K562 (cell line): ENCODE measurements at regions not wholly inside any gene's neighbourhood (a gene's known extent, or its start where the extent isn't known, plus 50 kb on each side); places are given as distances from the start of the nearest gene placed in this dataset.

Experiments used
- ATAC-seq: fragments of 200-7000 bp; cut with Tn5 transposase; 3 replicates; pipeline ENCODE4 v1.9.1; 2020; ENCODE audit warnings: moderate library complexity
- BruUV-seq: library from RNA; stranded (reverse); fragments of 400-500 nt; replicated peaks from 2 replicates; lab custom pipeline; 2021; lab: Mats Ljungman, UMichigan
- CTCF ChIA-PET: fragments of 300-600 bp; formaldehyde crosslinking; extraction: SDS; loops from one replicate; lab custom pipeline; 2021; ENCODE audit warnings: low intra/inter-chr PET ratio; lab: Yijun Ruan, JAX
- POLR2A ChIA-PET: fragments of 300-600, 350-650 bp; sonication (Branson Sonifier 250); formaldehyde crosslinking; extraction: SDS; loops from one replicate; lab custom pipeline; 2021; ENCODE audit warnings: antibody characterized with exemption, inconsistent platforms; lab: Yijun Ruan, JAX
- DNase-seq, 4 experiments: peaks; one replicate each; pipeline versions ENCODE4 v3.0.0 to v3.0.0-alpha.2; 2011 to 2018; ENCODE audit warnings: low spot score in 3 of 4, mixed read lengths in 3 of 4; ENCODE audit errors: extremely low read depth in 1 of 4
- FAIRE-seq: peaks from 2 replicates; lab custom pipeline; 2011; peaks lifted over from hg19 to GRCh38; lab: Jason Lieb, UNC
- H2AFZ ChIP-seq: 2 replicates; pipeline ENCODE4 v1.6.0; 2011; ENCODE audit warnings: low read depth, low read length, control low read depth, inconsistent platforms
- H3K27ac ChIP-seq: fragments of 200-600 bp; 3 replicates; pipeline ENCODE4 v1.8.0; 2011; ENCODE audit warnings: low read depth, mild to moderate bottlenecking, control low read depth, inconsistent platforms, low read length, moderate library complexity, mixed read lengths; ENCODE audit errors: extremely low read depth
- H3K27me3 ChIP-seq, 2 experiments: fragments of 300-600 bp in 1 of 2; 2 replicates in 1 of 2; 3 replicates in 1 of 2; pipeline versions ENCODE4 v1.6.0 to v1.8.0; 2011; ENCODE audit warnings: inconsistent platforms in 2 of 2, low read length in 2 of 2, mild to moderate bottlenecking in 1 of 2, mixed read lengths in 1 of 2, moderate library complexity in 1 of 2; ENCODE audit not compliant: control insufficient read depth in 2 of 2, insufficient read depth in 2 of 2
- H3K36me3 ChIP-seq: fragments of 300-600 bp; 3 replicates; pipeline ENCODE4 v1.8.0; 2011; ENCODE audit warnings: mild to moderate bottlenecking, low read length, inconsistent platforms; ENCODE audit not compliant: control insufficient read depth, insufficient read depth
- H3K4me1 ChIP-seq, 2 experiments: fragments of 200-600 bp in 1 of 2; replicated peaks in 1 of 2; 2 replicates in 1 of 2; 3 replicates in 1 of 2; pipeline versions ENCODE4 v1.5.1 to v1.8.0; 2011; ENCODE audit warnings: inconsistent platforms in 2 of 2, low read length in 2 of 2, mild to moderate bottlenecking in 1 of 2, mixed read lengths in 1 of 2, moderate library complexity in 1 of 2; ENCODE audit not compliant: control insufficient read depth in 2 of 2, insufficient read depth in 2 of 2
- H3K4me2 ChIP-seq: 2 replicates; pipeline ENCODE4 v1.6.1; 2011; ENCODE audit warnings: low read length, control low read depth, inconsistent platforms, mixed read lengths; ENCODE audit not compliant: insufficient read depth
- H3K4me3 ChIP-seq: fragments of 200-600 bp; sonication (generic), shearing (Covaris generic); 2 replicates; pipeline ENCODE4 v1.5.1; 2016; ENCODE audit warnings: control low read depth, inconsistent platforms
- H3K79me2 ChIP-seq: fragments of 200-600 bp; 3 replicates; pipeline ENCODE4 v1.8.0; 2011; ENCODE audit warnings: low read length, inconsistent platforms; ENCODE audit not compliant: control insufficient read depth, insufficient read depth
- H3K9ac ChIP-seq, 2 experiments: 2 replicates each; pipeline versions ENCODE4 v1.6.0 to v1.6.1; 2011; ENCODE audit warnings: low read depth in 2 of 2, low read length in 2 of 2, control low read depth in 1 of 2, inconsistent platforms in 1 of 2, mild to moderate bottlenecking in 1 of 2, mixed read lengths in 1 of 2; ENCODE audit not compliant: insufficient read depth in 1 of 2
- H3K9me1 ChIP-seq: one replicate; pipeline ENCODE4 v1.6.0; 2011; ENCODE audit warnings: inconsistent platforms, mild to moderate bottlenecking, low read length, moderate library complexity; ENCODE audit not compliant: control insufficient read depth, insufficient read depth
- H3K9me3 ChIP-seq: replicated peaks from 2 replicates; pipeline ENCODE4 v1.5.1; 2011; ENCODE audit warnings: low read depth, low read length, inconsistent platforms; ENCODE audit not compliant: control insufficient read depth, insufficient read depth
- H4K20me1 ChIP-seq: replicated peaks from 2 replicates; pipeline ENCODE4 v1.6.1; 2011; ENCODE audit warnings: low read length, inconsistent platforms, mixed read lengths; ENCODE audit not compliant: control insufficient read depth, insufficient read depth
- SIN3A ChIP-seq, 2 experiments: fragments of 150-350 bp in 1 of 2; IDR thresholded peaks; 2 replicates each; pipeline ENCODE4 v1.6.1; 2011 to 2016; ENCODE audit warnings: borderline replicate concordance in 2 of 2, low read depth in 2 of 2, low read length in 2 of 2, mild to moderate bottlenecking in 2 of 2, moderate library complexity in 2 of 2; ENCODE audit not compliant: control insufficient read depth in 1 of 2
- ZFP1 ChIP-seq: fragments of 450-650 bp; formaldehyde crosslinking; IDR thresholded peaks from 2 replicates; pipeline ENCODE4 v1.4.0; 2020; ENCODE audit warnings: mild to moderate bottlenecking, mixed read lengths
- ZNF184 ChIP-seq: sonication (generic); formaldehyde crosslinking; IDR thresholded peaks from 2 replicates; pipeline ENCODE4 v1.5.0; 2020; ENCODE audit warnings: missing genetic modification reagents
- WGBS: fragments of 100-300 bp; shearing (Covaris generic); methylation state at CpG from one replicate; pipeline ENCODE4 v1.1.6; 2016; ENCODE audit warnings: low coverage, mixed read lengths; ENCODE audit not compliant: insufficient coverage; ENCODE audit errors: missing lambda C conversion rate; 5-methylcytosine and 5-hydroxymethylcytosine counted together
- in situ Hi-C: fragments of 300-500 bp; cut with MboI; formaldehyde crosslinking; loops from 4 replicates; pipeline ENCODE4 v1.15.0; 2018; ENCODE audit warnings: inconsistent platforms, mixed read lengths
- intact Hi-C: fragments of 100-400 bp; cut with micrococcal nuclease; formaldehyde crosslinking; loops from 2 replicates; pipeline ENCODE4 v1.14.2; 2022

GRCh38 chr18:25517881-25518715 is 166.1 kb upstream of the ZNF521 start:
- CTCF ChIA-PET = no interaction called here
- FAIRE-seq = no peak
- H3K4me1 ChIP-seq = no peaks in the 10 kb centered on the region
- H4K20me1 ChIP-seq = no peaks in the 10 kb centered on the region
- no peak overlapping the region for H3K9ac ChIP-seq
- no peak overlapping the region for H3K27ac ChIP-seq
- in situ Hi-C loops (no loop called here), intact Hi-C loops (no loop called here)
- no peak overlapping the region for H3K4me3 ChIP-seq
- H3K27me3 ChIP-seq = no peaks in the 10 kb centered on the region
- POLR2A ChIA-PET = no interaction called here
- H3K9me3 ChIP-seq = no peaks in the 10 kb centered on the region
- no peak for TF ChIP-seq ZFP1 (CRISPR knock-in tag)
- no peak for TF ChIP-seq SIN3A (IDR thresholded peaks at IDR 0.05; ENCODE audit: borderline replicate concordance in 2 of 2, control insufficient read depth in 1 of 2, low read depth in 2 of 2, low read length in 2 of 2)
- no peak for TF ChIP-seq ZNF184 (CRISPR knock-in tag)
- H3K79me2 ChIP-seq = no peaks in the 10 kb centered on the region
- H3K36me3 ChIP-seq = no peaks in the 10 kb centered on the region
- H2AFZ ChIP-seq = no peak overlapping the region
- DNase-seq = no peak
- ATAC-seq = no peak
- H3K4me2 ChIP-seq = no peak overlapping the region
- 0% methylated on average over 6 of the region's 6 CpGs for WGBS
- H3K9me1 ChIP-seq = no peaks in the 10 kb centered on the region
- BruUV-seq = no TSS peak
